ENCODE measurements at regions not wholly inside any gene's neighbourhood (a gene's known extent, or its start where the extent isn't known, plus 50 kb on each side); places are given as distances from the start of the nearest gene placed in this dataset.

DNA sequence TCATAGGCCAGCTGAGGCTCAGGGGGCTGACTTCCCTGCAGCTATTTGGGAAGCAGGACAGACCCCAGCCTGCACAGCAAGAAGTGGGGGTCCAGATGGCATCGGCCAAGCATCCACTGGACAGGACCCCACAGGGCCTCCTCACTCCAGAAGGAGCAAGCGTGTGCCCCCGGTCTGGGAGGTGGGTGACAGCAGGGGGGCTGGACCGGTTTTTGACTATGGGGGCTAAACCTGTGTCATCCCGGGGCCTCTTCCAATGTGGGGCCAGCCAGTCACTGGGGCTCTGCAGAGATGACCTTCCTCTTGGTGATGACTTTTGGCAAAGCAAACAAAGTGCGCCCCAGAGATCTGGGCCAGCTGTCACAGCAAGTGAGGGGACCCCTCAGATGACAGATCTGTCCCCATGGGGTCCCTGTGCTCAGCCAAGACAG lies 163.9 kb downstream of the OLFM1 start:
- TF ChIP-seq, protein P1, sequence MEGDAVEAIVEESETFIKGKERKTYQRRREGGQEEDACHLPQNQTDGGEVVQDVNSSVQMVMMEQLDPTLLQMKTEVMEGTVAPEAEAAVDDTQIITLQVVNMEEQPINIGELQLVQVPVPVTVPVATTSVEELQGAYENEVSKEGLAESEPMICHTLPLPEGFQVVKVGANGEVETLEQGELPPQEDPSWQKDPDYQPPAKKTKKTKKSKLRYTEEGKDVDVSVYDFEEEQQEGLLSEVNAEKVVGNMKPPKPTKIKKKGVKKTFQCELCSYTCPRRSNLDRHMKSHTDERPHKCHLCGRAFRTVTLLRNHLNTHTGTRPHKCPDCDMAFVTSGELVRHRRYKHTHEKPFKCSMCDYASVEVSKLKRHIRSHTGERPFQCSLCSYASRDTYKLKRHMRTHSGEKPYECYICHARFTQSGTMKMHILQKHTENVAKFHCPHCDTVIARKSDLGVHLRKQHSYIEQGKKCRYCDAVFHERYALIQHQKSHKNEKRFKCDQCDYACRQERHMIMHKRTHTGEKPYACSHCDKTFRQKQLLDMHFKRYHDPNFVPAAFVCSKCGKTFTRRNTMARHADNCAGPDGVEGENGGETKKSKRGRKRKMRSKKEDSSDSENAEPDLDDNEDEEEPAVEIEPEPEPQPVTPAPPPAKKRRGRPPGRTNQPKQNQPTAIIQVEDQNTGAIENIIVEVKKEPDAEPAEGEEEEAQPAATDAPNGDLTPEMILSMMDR (IDR thresholded peaks at IDR 0.05): no peak

DNA sequence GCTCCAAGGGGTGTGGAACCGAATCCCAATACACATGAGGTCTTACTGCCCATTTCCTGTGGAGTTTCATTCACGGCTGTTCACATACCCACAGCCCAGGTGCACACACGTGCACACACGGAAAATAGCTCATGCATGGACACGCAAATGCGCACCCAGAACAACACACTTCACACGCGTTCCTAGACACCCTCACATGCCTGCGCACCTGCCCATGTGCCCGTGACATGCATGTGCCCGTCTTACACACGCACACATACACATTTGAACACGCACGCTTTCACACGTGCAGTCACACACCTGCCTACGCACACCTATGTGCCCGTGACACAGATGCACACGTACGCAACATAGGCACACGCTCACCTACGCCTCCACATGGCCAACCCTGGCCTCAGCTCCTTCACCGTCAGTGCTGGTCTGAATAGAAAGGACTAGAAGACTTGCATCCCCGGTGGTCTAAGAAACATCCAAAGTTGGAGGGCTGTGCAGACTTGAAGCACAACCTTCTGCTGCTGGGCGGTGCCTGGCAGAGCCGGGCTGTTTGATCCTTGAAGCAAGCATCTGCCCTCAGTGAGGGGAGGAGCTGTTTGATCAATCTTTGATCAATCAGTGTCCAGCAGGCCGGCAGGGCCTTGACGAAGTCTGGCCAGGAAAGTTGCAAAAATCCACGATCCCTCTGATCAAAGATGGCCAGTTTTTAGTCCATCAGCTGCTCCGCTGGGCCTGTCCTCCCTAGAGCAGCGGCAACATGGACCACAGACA lies 164.7 kb downstream of the OLFM1 start:
- TF ChIP-seq, protein P1 (IDR thresholded peaks at IDR 0.05): no peak

DNA sequence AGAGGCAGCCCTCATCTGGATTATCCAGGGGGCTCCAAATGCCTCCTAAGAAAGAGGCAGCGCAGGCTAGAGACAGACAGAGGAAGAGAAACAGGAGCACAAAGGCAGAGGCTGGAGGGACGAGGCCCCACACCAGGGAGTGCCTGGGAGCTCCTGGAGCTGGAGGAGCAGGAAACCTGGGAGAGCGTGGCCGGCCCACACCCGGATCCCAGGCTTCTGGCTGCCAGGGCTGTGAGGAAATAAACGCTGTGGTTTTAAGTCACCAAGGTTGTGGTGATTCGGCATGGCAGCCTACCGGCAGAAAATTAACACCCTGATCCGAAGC lies 165.5 kb downstream of the OLFM1 start:
- TF ChIP-seq, protein P1 (IDR thresholded peaks at IDR 0.05): no peak

DNA sequence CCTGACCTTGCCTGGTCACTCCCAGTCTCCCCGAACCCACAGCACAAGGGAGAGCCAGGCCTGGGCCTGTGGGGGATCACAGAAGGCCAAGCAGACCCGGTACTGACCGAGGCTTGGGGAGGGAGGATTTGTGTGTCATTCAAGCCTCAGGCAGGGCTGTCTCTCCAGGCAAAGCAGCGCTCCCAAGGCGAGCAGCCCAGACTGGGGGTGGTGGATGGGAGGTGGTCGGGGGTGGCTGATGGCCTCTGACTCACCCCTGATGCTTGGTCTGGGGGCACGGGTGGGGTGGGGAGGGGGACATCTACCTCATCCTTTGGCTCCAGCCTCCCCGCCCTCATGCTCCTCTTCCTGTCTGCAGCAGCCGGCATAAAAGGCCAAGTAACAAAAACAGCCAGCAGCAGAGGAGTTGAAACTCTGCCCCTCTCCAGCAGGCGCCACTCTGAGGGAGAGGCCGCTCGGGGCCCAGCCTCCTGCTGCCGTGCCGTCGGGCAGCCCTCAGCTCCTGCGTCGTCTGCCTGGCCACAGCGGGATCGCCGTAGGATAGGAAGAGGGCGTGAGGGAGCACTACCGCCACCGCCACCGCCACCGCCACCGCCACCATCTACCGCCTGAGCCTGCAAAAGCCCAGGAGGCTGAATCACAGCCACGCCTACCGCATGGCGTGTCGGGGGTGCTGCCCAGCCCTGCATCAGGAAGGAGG lies 166.0 kb downstream of the OLFM1 start:
- TF ChIP-seq, protein P1 (IDR thresholded peaks at IDR 0.05): no peak

DNA sequence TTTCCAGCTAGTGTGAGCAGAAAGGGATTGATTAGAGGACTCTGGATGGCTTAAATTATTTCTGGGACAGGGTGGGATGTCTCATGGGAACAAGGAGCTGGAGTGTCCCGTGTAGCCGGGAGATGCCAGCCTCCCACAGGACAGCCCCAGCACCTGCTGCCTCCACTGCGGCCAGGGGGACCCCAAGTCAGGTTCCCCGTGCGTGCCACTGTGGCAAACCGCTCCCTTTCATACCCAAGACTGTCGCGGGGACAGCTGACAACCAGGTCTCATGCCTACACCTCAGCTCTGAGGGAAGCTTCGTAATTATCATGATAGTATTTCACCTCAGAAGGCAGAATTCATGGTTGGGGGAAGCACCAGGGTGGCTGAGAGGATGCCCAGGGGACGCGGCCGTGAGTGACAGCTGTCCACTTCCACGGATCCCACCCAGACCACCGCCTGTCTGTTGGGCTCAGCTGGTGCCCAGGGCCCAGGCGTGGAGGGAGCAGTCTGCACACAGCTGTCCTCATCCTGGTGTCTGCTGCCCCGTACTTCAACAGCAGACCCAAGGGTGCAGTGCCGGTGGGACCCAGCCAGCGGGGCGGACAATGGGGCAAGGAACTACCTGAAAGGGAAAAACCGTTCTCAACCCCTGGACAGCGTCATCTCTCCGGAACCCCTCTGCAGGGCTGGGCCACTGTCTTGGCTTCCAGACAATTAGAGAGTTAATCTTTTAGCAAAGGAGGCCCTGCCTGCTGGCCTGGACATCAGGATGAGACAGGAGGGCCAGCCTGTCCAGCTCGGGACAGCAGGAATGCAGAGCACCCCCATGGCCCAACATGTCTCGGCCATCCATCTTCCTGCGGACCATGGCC lies 166.9 kb downstream of the OLFM1 start:
- TF ChIP-seq, protein P1 (IDR thresholded peaks at IDR 0.05): no peak

DNA sequence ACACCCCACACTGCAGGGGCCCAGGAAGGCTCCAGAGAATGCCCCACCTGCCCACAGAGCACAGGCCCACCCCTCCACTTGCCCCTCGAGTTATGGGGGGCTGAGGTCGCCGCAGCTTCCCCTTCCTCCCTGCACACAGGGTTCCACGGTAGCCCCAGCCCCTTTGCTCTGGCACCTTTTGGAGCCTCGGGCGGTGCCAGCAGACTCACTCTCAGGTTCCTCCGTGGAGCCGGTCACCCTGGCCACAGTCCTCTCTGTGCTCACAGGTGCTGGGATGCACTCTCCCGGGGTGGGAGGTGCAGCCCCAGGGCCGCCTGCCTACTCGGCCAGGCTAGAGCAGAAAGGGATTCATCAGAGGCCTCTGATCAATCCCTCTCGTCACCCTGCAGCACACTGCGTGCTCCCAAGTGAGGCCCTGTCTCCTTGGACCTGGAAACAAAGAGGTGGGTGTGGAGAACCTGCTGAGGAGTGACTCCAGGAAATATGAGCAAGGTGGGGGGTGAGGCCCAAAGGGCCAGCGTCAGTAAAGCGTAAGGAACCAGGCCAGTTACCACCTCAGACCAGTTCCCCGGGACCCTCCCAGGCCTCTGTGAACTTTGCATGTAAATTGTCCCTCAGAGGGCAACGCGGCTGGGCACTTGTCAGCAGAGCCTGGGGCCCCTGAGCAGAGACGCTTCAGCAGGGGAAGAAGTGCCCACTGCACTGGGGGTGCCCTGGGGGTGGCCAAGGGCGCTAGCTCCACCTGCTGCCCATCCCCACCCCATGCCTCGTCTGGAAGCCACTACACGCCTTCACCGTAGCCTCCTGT lies 167.8 kb downstream of the OLFM1 start:
- TF ChIP-seq, protein P1 (IDR thresholded peaks at IDR 0.05): no peak

Measured in LNCAP (cell line).